GM18858 (cell line): ENCODE measurements at regions not wholly inside any gene's neighbourhood (a gene's known extent, or its start where the extent isn't known, plus 50 kb on each side); places are given as distances from the start of the nearest gene placed in this dataset.
"Not testable (repeated sequence)": the region's sequence is repeated elsewhere in the genome, so short reads cannot be mapped to it uniquely, and the experiment has no call there.

Experiments used
- ATAC-seq: cut with Tn5 transposase; IDR thresholded peaks from one replicate; pipeline ENCODE4 v1.9.1; 2021; ENCODE audit not compliant: unreplicated experiment

GRCh38 chr7:84738583-84739150 lies 448.2 kb downstream of the SEMA3D start:
- ATAC-seq: no peak

- ATAC-seq: no peak
Observed at GRCh38 chr7:84735677-84736076, 451.2 kb downstream of the SEMA3D start.

- no peak for ATAC-seq
Observed at GRCh38 chr7:84735011-84735410, 451.8 kb downstream of the SEMA3D start.

- not testable (repeated sequence) for ATAC-seq
Observed at GRCh38 chr7:84733976-84734375, 452.9 kb downstream of the SEMA3D start.

GRCh38 chr7:84730864-84731263 lies 456.0 kb downstream of the SEMA3D start:
- ATAC-seq: not testable (repeated sequence)

GRCh38 chr7:84729284-84729683 lies 457.6 kb downstream of the SEMA3D start:
- no peak for ATAC-seq

- ATAC-seq: no peak
Observed at GRCh38 chr7:84722734-84723133, 464.1 kb downstream of the SEMA3D start.

GRCh38 chr7:84722086-84722485 lies 464.8 kb downstream of the SEMA3D start:
- no peak for ATAC-seq

- ATAC-seq: no peak
Observed at GRCh38 chr7:84720456-84721097, 466.3 kb downstream of the SEMA3D start.

GRCh38 chr7:84714765-84715164 lies 472.1 kb downstream of the SEMA3D start:
- no peak for ATAC-seq

- no peak for ATAC-seq
Observed at GRCh38 chr7:84712374-84713121, 474.3 kb downstream of the SEMA3D start.

GRCh38 chr7:84710538-84710937 lies 476.3 kb downstream of the SEMA3D start:
- not testable (repeated sequence) for ATAC-seq

GRCh38 chr7:84705706-84706105 lies 481.1 kb downstream of the SEMA3D start:
- ATAC-seq: no peak

GRCh38 chr7:84705079-84705478 lies 481.8 kb downstream of the SEMA3D start:
- no peak for ATAC-seq

GRCh38 chr7:84704380-84704779 lies 482.5 kb downstream of the SEMA3D start:
- ATAC-seq: no peak

- no peak for ATAC-seq
Observed at GRCh38 chr7:84701524-84702306, 485.1 kb downstream of the SEMA3D start.

- no peak for ATAC-seq
Observed at GRCh38 chr7:84700563-84701370, 486.1 kb downstream of the SEMA3D start.

- ATAC-seq: no peak
Observed at GRCh38 chr7:84697506-84697905, 489.4 kb downstream of the SEMA3D start.

- ATAC-seq: no peak
Observed at GRCh38 chr7:84693483-84693882, 493.4 kb downstream of the SEMA3D start.

- ATAC-seq: no peak
Observed at GRCh38 chr7:84688671-84689070, 494.1 kb upstream of the SEMA3A start.

- ATAC-seq: no peak
Observed at GRCh38 chr7:84686373-84686772, 491.8 kb upstream of the SEMA3A start.
